B cell (primary cell): ENCODE measurements at regions not wholly inside any gene's neighbourhood (a gene's known extent, or its start where the extent isn't known, plus 50 kb on each side); places are given as distances from the start of the nearest gene placed in this dataset.

Source experiments
- ATAC-seq: fragments of 200-7000 bp; cut with Tn5 transposase; one replicate; pipeline ENCODE4 v1.10.0; 2021; ENCODE audit warnings: low read depth, mild to moderate bottlenecking, moderate number of reproducible peaks, moderate library complexity
- CTCF ChIA-PET: fragments of 350-600 bp; sonication (Branson Sonifier 250); formaldehyde crosslinking; loops from one replicate; lab custom pipeline; 2021; ENCODE audit warnings: antibody characterized with exemption, inconsistent platforms; lab: Charles Lee
- POLR2A ChIA-PET: fragments of 350-600 bp; sonication (Branson Sonifier 250); formaldehyde crosslinking; loops from one replicate; lab custom pipeline; 2021; ENCODE audit warnings: antibody characterized with exemption; lab: Charles Lee
- DNase-seq: peaks from one replicate; pipeline ENCODE4 v3.0.0; 2013
- H2AFZ ChIP-seq: 2 replicates; pipeline ENCODE4 v1.6.1; 2012; ENCODE audit warnings: mild to moderate bottlenecking, low read depth, low read length; ENCODE audit not compliant: insufficient read depth, poor library complexity, severe bottlenecking
- H3K27ac ChIP-seq, 2 donors: 1 replicate in 1 of 2; 2 replicates in 1 of 2; pipeline ENCODE4 v1.5.1; 2012 to 2013; ENCODE audit warnings: low read length in 2 of 2, mild to moderate bottlenecking in 2 of 2, moderate library complexity in 1 of 2
- H3K27me3 ChIP-seq, 4 experiments: fragments of 200-600 bp in 1 of 4; sonication (generic) in 1 of 4; replicated peaks in 1 of 4; 1 replicate in 2 of 4; 2 replicates in 2 of 4; pipeline versions ENCODE4 v1.6.1 to v1.7.0; 2013 to 2016; ENCODE audit warnings: low read length in 3 of 4, mild to moderate bottlenecking in 2 of 4, mixed read lengths in 1 of 4, moderate library complexity in 1 of 4; ENCODE audit not compliant: insufficient read depth in 4 of 4, control insufficient read depth in 3 of 4; ENCODE audit errors: control extremely low read depth in 1 of 4
- H3K36me3 ChIP-seq, 2 experiments: replicated peaks in 1 of 2; 1 replicate in 1 of 2; 2 replicates in 1 of 2; pipeline versions ENCODE4 v1.6.1 to v1.7.1; 2013; ENCODE audit warnings: low read length in 1 of 2; ENCODE audit not compliant: insufficient read depth in 2 of 2, control insufficient read depth in 1 of 2; ENCODE audit errors: control extremely low read depth in 1 of 2, extremely low read depth in 1 of 2
- H3K4me1 ChIP-seq, 2 donors: fragments of 200-600 bp in 1 of 2; sonication (generic) in 1 of 2; 1 replicate in 1 of 2; 2 replicates in 1 of 2; pipeline versions ENCODE4 v1.5.1 to v1.6.1; 2013 to 2017; ENCODE audit warnings: low read length in 2 of 2; ENCODE audit not compliant: control insufficient read depth in 2 of 2, insufficient read depth in 2 of 2
- H3K4me2 ChIP-seq: replicated peaks from 2 replicates; pipeline ENCODE3; 2012; ENCODE audit warnings: mild to moderate bottlenecking, low read depth, low read length; ENCODE audit not compliant: poor library complexity, severe bottlenecking
- H3K4me3 ChIP-seq, 5 experiments: fragments of 200-600 bp in 1 of 5; sonication (generic) in 1 of 5; 1 replicate in 3 of 5; 2 replicates in 2 of 5; pipeline versions ENCODE4 v1.5.1 to v1.7.0; 2011 to 2016; ENCODE audit warnings: low read length in 4 of 5, mild to moderate bottlenecking in 4 of 5, low read depth in 2 of 5, control low read depth in 1 of 5, moderate library complexity in 1 of 5; ENCODE audit not compliant: insufficient read depth in 1 of 5; ENCODE audit errors: control extremely low read depth in 1 of 5, extremely low read depth in 1 of 5
- H3K79me2 ChIP-seq: fragments of 200-600 bp; sonication (generic); one replicate; pipeline ENCODE4 v1.6.0; 2016; ENCODE audit warnings: low read length; ENCODE audit not compliant: control insufficient read depth, insufficient read depth
- H3K9ac ChIP-seq: fragments of 200-600 bp; sonication (generic); 2 replicates; pipeline ENCODE4 v1.6.1; 2017; ENCODE audit warnings: mild to moderate bottlenecking, low read length, moderate library complexity
- H3K9me3 ChIP-seq, 3 donors: one replicate each; pipeline versions ENCODE4 v1.6.1 to v1.7.1; 2013; ENCODE audit warnings: low read length in 2 of 3; ENCODE audit not compliant: control insufficient read depth in 2 of 3, insufficient read depth in 1 of 3; ENCODE audit errors: control extremely low read depth in 1 of 3
- H4K20me1 ChIP-seq: 2 replicates; pipeline ENCODE4 v1.6.0; 2012; ENCODE audit warnings: mild to moderate bottlenecking, low read length; ENCODE audit not compliant: insufficient read depth, control insufficient read depth, poor library complexity, severe bottlenecking
- H3K27ac Mint-ChIP-seq: one replicate; pipeline ENCODE4 v1.8.0; 2021; ENCODE audit warnings: mixed read lengths
- H3K27me3 Mint-ChIP-seq: one replicate; pipeline ENCODE4 v1.8.0; 2021; ENCODE audit warnings: mixed read lengths
- H3K4me1 Mint-ChIP-seq: one replicate; pipeline ENCODE4 v1.8.0; 2021; ENCODE audit warnings: mixed read lengths
- H3K4me3 Mint-ChIP-seq: one replicate; pipeline ENCODE4 v1.8.0; 2021; ENCODE audit warnings: mixed read lengths
- H3K9me3 Mint-ChIP-seq: one replicate; pipeline ENCODE4 v1.8.0; 2022; ENCODE audit warnings: mixed read lengths; ENCODE audit not compliant: insufficient read depth
- EZH2 ChIP-seq: IDR thresholded peaks from 2 replicates; pipeline ENCODE4 v1.6.1; 2012; ENCODE audit warnings: borderline replicate concordance, low read depth, mild to moderate bottlenecking, moderate library complexity, low read length; ENCODE audit not compliant: insufficient read depth, poor library complexity, severe bottlenecking
- WGBS: methylation state at CpG from one replicate; pipeline ENCODE4 v1.1.5; 2013; ENCODE audit warnings: missing lambda C conversion rate; ENCODE audit not compliant: insufficient coverage; 5-methylcytosine and 5-hydroxymethylcytosine counted together
- intact Hi-C: fragments of 100-400 bp; cut with micrococcal nuclease; formaldehyde crosslinking; loops from one replicate; pipeline ENCODE4 v1.10.0; 2022
- TF ChIP-seq, protein P1 (sequence below): fragments of 200-600 bp; IDR thresholded peaks from one replicate; pipeline ENCODE4 v1.8.0; 2022; ENCODE audit warnings: antibody characterized with exemption, mild to moderate bottlenecking

DNA sequence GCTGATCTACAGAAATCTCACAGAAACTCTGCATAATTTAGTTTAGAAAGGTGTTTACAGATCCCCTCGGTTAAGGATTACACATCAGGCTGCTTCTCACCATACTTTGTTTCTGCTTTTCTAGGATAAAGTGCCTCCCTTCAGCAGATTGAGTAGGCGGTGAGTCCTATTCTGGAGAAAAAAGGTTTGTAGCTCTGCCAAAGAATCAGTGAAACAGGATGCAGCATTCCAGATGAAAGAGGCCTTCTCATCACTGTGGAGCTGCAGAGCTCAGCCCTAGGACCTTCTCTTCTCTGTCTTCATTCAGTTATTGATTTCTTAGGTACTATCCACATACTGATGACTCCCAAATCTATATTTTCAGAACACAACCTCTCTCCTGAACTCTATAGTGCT lies 155.5 kb upstream of the KRR1 start:
- H3K4me1 ChIP-seq: no peaks in the 10 kb centered on the region
- H2AFZ ChIP-seq: no peak overlapping the region
- no peaks in the 10 kb centered on the region for H3K9me3 ChIP-seq
- H4K20me1 ChIP-seq: no peaks in the 10 kb centered on the region
- no peaks in the 10 kb centered on the region for H3K36me3 ChIP-seq
- DNase-seq: no peak
- 90% methylated on average over 2 of the region's 2 CpGs for WGBS
- H3K4me1 Mint-ChIP-seq: no peaks in the 10 kb centered on the region
- H3K27ac Mint-ChIP-seq: no peak overlapping the region
- H3K79me2 ChIP-seq: no peaks in the 10 kb centered on the region
- H3K9ac ChIP-seq: no peak overlapping the region
- ATAC-seq: no peak
- no peaks in the 10 kb centered on the region for H3K27me3 ChIP-seq
- no peak overlapping the region for H3K4me3 ChIP-seq
- H3K27ac ChIP-seq: no peak overlapping the region
- ChIA-PET POLR2A (interaction anchor here (0.5 kb wide), 1 partner anchor 103 kb away, joined by 3 read pairs; no protein-coding TSS in a partner anchor), CTCF (no interaction called here)
- no peak for TF ChIP-seq EZH2
- TF ChIP-seq, protein P1, sequence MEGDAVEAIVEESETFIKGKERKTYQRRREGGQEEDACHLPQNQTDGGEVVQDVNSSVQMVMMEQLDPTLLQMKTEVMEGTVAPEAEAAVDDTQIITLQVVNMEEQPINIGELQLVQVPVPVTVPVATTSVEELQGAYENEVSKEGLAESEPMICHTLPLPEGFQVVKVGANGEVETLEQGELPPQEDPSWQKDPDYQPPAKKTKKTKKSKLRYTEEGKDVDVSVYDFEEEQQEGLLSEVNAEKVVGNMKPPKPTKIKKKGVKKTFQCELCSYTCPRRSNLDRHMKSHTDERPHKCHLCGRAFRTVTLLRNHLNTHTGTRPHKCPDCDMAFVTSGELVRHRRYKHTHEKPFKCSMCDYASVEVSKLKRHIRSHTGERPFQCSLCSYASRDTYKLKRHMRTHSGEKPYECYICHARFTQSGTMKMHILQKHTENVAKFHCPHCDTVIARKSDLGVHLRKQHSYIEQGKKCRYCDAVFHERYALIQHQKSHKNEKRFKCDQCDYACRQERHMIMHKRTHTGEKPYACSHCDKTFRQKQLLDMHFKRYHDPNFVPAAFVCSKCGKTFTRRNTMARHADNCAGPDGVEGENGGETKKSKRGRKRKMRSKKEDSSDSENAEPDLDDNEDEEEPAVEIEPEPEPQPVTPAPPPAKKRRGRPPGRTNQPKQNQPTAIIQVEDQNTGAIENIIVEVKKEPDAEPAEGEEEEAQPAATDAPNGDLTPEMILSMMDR: no peak
- no peaks in the 10 kb centered on the region for H3K9me3 Mint-ChIP-seq
- no peak overlapping the region for H3K4me3 Mint-ChIP-seq
- intact Hi-C loops: no loop called here
- H3K27me3 Mint-ChIP-seq: peaks cover 5% of the 10 kb centered on the region
- no peak overlapping the region for H3K4me2 ChIP-seq

DNA sequence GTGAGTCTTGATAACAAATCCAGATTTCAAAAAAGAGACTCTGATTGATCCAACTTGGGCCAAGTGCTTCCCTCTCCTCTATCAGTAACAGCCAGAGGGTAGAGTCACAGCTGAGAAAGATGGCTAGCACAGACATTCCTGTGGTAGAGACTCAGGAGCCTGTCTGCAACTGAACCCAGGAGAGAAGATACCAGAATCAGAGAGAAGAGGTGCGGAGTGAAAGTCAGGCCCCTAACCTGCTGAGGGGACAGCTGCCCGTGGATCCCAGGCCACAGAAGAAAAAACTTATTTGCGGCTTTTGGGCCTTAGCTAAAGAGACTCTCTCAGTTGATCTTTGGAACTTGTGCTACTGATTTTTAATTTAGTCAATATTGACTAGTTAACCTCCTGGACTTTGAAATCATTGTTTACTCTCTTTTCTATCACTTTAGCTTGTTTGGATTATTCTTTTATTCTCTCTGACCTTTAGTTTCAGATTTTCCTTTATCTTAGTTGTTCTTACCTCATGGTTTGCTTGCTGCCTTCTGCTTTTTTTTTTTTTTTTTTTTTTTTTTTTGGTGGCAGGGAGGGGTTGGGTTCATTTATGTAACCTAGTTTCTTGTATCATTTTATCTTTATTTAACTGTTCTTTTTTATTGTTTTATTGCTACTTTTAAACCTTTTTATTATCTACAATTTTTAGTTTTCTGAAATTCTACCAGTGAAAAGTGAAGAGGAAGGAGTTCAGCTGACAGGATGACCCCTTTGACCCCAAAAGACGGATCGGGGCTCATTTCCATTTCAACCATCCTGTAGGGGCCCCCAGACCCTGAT lies 154.9 kb upstream of the KRR1 start:
- WGBS: 91% methylated on average over 3 of the region's 5 CpGs
- intact Hi-C loops: no loop called here
- H3K27ac ChIP-seq: no peak overlapping the region
- no peak overlapping the region for H3K9ac ChIP-seq
- Mint-ChIP-seq H3K9me3 (no peaks in the 10 kb centered on the region), H3K4me3 (no peak overlapping the region), H3K27me3 (peaks cover 5% of the 10 kb centered on the region), H3K4me1 (no peaks in the 10 kb centered on the region), H3K27ac (no peak overlapping the region)
- ChIA-PET CTCF (no interaction called here), POLR2A (no interaction called here)
- DNase-seq (no peak), ATAC-seq (no peak)
- TF ChIP-seq EZH2: no peak
- TF ChIP-seq, protein P1: no peak
- no peaks in the 10 kb centered on the region for H4K20me1 ChIP-seq
- no peaks in the 10 kb centered on the region for H3K4me1 ChIP-seq
- H3K4me3 ChIP-seq: no peak overlapping the region
- no peaks in the 10 kb centered on the region for H3K9me3 ChIP-seq
- H3K36me3 ChIP-seq: no peaks in the 10 kb centered on the region
- no peaks in the 10 kb centered on the region for H3K79me2 ChIP-seq
- no peak overlapping the region for H2AFZ ChIP-seq
- H3K27me3 ChIP-seq: no peaks in the 10 kb centered on the region
- H3K4me2 ChIP-seq: no peak overlapping the region
